NCI-H2029 (cell line): ENCODE measurements at regions not wholly inside any gene's neighbourhood (a gene's known extent, or its start where the extent isn't known, plus 50 kb on each side); places are given as distances from the start of the nearest gene placed in this dataset.

Experiments
- DNase-seq: peaks from one replicate; lab custom pipeline; 2025; lab: John Stamatoyannopoulos, UW

GRCh38 chr4:38230821-38231563, 270.8 kb downstream of the PTTG2 start:
- no peak for DNase-seq

- no peak for DNase-seq
Observed at GRCh38 chr4:38231626-38232025, 271.4 kb downstream of the PTTG2 start.

- no peak for DNase-seq
Observed at GRCh38 chr4:38232741-38233140, 272.5 kb downstream of the PTTG2 start.

- DNase-seq, result no peak
Observed at GRCh38 chr4:38233727-38234480, 273.7 kb downstream of the PTTG2 start.

- no peak for DNase-seq
Observed at GRCh38 chr4:38235354-38235753, 275.2 kb downstream of the PTTG2 start.

GRCh38 chr4:38236003-38236402, 275.8 kb downstream of the PTTG2 start:
- no peak for DNase-seq

DNA sequence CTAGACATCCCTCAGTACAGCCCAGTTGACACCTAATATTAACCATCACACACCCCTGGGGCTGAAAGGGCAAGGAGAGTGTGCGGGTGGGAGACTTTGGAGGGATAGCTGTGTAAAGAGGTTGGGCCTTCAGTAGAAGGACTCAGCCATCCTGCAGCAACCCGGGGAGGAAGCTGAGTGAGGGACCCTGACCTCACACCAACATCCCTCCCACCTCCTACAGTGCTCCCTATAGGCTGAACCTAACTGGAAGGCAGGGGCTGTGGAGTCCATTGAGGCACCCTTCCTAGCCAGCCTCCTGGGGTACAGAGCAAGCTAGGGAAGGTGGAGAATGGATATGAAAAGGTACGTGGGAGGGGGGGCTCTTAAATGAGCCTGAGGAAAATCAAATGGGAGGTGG, 276.3 kb downstream of the PTTG2 start:
- DNase-seq, result no peak

DNA sequence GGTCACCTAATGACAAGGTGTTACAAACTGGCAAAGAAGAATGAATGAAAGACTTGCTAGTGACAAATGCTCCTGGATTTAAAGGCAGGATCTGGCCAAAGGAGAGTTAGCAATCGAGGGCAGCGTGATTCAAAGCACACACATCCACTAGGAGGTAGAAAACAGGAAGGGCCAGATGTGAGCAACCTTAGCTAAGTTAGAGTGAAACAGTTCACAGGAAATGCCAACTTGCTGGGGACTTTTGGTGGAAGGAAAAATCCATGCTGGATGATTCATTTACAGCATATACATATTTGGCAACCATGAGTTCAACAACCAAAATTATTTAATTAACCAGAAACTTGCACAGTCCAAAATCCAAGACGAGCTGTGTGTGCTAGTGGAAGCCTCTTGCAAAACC, 276.9 kb downstream of the PTTG2 start:
- no peak for DNase-seq

- DNase-seq, result no peak
Observed at GRCh38 chr4:38241541-38241940, 281.3 kb downstream of the PTTG2 start.

GRCh38 chr4:38242101-38242500, 281.9 kb downstream of the PTTG2 start:
- DNase-seq, result no peak

GRCh38 chr4:38242822-38243387, 282.7 kb downstream of the PTTG2 start:
- DNase-seq, result no peak

DNA sequence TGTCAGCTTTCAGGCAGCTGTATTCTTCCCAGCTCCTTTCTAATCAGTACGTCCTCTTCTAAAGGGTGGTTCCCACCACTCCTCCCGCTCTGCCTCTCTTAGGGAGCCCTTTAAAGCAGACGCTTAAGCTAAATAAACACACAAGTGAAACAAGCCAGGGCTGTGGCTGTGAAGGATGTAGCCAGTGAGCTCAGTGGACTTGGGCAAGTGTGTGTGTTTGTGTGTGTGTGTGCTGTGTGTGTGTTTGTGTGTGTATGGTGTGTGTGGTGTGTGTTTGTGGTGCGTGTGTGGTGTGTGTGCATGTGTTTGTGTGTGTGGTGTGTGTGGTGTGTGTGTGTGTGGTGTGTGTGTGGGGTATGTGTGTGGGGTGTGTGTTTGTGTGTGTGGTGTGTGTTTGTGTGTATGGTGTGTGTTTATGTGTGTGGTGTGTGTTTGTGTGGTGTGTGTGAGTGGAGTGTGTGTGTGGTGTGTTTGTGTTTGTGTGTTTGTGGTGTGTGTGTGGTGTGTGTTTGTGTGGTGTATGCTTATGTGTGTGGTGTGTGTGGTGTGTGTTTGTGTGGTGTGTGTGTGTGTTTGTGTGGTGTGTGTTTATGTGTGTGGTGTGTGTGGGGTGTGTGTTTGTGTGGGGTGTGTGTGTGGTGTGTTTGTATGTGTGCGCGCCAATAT, 283.3 kb downstream of the PTTG2 start:
- DNase-seq, result peak; percentile 46

DNA sequence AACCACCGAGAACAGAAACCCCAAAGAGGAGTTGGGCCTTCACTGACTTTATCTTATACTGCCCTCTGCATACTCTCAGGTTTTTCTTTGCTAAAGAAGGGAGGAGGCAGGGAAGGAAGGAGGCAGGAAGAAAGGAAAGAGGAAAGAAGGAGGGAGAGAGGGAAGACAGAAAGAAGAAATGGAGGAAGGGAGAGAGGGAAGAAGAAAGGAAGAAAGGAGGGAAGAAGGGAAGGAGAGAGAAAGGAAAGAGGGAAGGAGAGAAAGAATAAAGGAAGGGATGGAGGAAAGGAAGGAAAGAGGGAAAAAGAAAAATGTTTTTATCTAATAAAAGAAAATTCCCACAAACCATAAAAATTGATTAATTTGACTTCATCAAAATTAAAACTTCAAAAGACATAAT, 294.6 kb downstream of the PTTG2 start:
- no peak for DNase-seq

- DNase-seq, result no peak
Observed at GRCh38 chr4:38255572-38255971, 295.4 kb downstream of the PTTG2 start.

DNA sequence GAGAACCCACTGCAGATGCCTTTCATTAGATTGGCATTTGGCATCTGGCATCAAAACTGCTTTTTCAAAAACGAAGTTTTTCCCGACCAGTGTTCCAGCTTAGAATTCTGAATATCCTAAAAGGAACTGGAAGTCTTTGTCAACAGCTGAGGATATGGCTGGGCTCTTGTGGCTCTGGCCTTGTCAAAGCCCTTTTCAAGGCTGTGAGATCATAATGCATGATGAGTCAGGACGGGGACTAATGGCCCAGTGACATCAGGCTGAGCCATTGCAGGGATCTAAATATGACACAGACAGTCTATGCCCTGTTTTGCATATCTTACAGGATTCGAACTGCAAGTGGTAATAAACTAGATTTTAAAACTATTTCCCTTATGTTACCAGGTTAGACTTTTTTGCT, 306.4 kb downstream of the PTTG2 start:
- peak; percentile 26 for DNase-seq

DNA sequence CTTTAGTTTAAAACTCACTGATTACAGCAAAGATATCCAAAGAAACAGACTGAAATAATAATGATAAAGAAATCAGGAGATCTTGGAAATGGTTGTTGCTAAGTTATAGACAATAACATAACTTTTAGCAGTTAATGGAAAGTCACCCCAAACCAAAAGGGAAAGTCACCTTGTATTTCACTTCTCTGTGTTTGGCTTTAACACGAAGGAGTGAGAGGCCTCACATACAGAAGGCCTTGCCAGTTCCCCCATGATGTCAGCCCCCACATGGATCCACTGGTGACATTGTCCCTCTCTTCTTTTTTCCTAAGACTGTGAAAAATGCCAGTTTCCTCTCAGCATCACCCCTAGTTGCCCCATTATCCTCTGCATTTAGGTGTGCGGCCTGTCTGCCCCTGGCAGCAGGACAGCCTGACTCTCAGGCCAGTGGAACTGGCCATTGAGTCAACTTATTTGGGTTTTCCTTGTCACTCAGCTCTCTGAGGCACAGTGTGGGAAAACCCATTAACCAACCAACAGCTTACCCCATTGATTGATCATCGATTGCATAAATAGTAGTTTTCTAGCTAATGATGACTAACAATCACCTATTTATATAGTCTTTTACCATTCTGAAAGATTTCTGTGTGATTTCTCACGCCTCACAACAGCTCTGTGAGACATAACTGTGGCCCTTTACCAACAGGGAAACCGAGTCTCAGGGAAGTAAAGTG, 308.1 kb downstream of the PTTG2 start:
- no peak for DNase-seq

GRCh38 chr4:38268837-38269236, 308.6 kb downstream of the PTTG2 start:
- DNase-seq, result no peak

- DNase-seq, result no peak
Observed at GRCh38 chr4:38273407-38273806, 313.2 kb downstream of the PTTG2 start.

DNA sequence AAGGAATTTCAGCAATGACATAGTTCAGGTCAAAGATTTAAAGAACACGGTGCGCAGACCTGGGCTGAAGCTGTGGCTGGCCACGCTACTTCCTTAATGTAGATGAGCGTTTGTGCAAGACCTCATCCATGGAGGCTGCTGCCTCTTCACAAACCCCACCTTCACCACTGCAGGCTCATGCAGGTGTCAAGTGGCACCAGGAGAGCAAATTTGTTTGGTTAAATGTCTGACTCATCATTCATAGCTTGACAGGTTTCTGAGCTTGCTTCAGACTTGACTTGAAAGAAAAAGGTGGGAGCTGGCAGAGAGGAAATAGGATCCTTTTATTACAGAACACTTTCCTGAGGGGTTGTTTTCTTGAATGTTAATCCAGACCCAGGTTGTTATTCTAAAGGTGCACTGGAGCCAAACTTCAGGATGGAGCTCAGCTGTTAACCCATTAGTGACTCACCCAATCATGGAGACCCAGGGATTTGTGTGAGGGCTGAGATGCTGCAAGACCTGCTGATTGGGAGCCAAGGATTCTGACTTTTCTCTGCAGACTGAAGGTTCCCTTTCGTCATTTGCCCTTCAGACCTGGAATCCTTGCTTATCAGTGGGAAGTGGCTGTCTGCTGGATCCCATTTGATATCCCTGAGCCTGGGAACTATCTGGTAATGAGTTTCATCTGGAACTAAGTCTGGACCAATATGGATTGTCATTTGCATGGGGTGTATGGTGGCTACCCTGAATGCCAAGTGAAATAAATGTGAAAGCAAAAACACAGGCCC, 315.3 kb downstream of the PTTG2 start:
- peak; percentile 86 for DNase-seq

- DNase-seq, result no peak
Observed at GRCh38 chr4:38278255-38278654, 318.1 kb downstream of the PTTG2 start.

DNA sequence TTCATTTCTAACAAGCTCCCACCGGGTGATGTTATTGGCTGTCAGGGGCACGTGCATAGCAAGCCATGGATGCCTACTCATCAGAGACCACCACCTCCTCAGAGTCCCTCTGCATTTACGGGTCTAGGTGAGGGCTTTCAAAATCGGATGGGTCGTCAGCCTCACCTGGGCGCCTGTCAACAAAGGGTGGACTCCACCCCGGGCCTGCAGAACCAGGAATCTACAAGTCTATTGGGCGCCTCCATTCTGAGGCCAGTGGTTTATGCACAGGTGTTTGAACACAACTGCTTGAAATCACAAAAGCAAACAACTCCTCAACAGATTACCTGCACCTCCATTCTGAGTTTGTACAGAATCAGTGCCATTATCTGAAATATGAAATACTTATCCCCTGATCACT, 318.9 kb downstream of the PTTG2 start:
- DNase-seq, result no peak
